AG04449 (cell line): ENCODE measurements at regions not wholly inside any gene's neighbourhood (a gene's known extent, or its start where the extent isn't known, plus 50 kb on each side); places are given as distances from the start of the nearest gene placed in this dataset.

Experiments used
- CTCF ChIA-PET: fragments of 350-600 bp; formaldehyde crosslinking; extraction: SDS; loops from one replicate; lab custom pipeline; 2021; ENCODE audit warnings: antibody characterized with exemption; lab: Yijun Ruan, JAX
- POLR2A ChIA-PET: fragments of 400-600, 350-600 bp; formaldehyde crosslinking; extraction: SDS; loops from one replicate; lab custom pipeline; 2020; ENCODE audit warnings: antibody characterized with exemption, inconsistent platforms; lab: Yijun Ruan, JAX
- DNase-seq: peaks from one replicate; pipeline ENCODE4 v3.0.0-alpha.2; 2010; ENCODE audit warnings: low read depth, low spot score
- H3K4me3 ChIP-seq: 2 replicates; pipeline ENCODE4 v1.5.1; 2011; ENCODE audit warnings: low read depth, mild to moderate bottlenecking, control low read depth, low read length
- TF ChIP-seq, protein P1 (sequence below): IDR thresholded peaks from one replicate; pipeline ENCODE4 v1.5.1; 2011; ENCODE audit warnings: mild to moderate bottlenecking, moderate library complexity, low read length, control low read depth, inconsistent platforms; ENCODE audit not compliant: insufficient read depth; ENCODE audit errors: missing control alignments

DNA sequence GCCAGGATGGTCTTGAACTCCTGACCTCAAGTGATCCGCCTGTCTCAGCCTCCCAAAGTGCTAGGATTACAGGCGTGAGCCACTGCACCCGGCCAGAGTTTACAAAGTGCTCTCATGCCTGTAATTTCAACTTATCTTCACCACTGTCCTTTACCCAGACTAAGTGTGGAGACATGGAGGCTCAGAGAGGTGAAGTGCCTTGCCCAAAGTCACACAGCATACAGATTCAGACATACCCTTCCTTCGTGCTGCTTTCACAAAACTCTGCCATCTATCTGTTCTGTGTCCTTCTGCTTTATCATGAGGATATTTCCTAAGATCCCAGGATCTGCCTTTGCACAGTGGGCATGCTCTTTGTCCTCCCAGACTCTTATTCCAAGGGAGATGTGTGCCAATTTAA lies 143.6 kb upstream of the SYT13 start:
- ChIA-PET POLR2A (no interaction called here), CTCF (no interaction called here)
- H3K4me3 ChIP-seq, result no peak overlapping the region
- no peak for DNase-seq
- TF ChIP-seq, protein P1, sequence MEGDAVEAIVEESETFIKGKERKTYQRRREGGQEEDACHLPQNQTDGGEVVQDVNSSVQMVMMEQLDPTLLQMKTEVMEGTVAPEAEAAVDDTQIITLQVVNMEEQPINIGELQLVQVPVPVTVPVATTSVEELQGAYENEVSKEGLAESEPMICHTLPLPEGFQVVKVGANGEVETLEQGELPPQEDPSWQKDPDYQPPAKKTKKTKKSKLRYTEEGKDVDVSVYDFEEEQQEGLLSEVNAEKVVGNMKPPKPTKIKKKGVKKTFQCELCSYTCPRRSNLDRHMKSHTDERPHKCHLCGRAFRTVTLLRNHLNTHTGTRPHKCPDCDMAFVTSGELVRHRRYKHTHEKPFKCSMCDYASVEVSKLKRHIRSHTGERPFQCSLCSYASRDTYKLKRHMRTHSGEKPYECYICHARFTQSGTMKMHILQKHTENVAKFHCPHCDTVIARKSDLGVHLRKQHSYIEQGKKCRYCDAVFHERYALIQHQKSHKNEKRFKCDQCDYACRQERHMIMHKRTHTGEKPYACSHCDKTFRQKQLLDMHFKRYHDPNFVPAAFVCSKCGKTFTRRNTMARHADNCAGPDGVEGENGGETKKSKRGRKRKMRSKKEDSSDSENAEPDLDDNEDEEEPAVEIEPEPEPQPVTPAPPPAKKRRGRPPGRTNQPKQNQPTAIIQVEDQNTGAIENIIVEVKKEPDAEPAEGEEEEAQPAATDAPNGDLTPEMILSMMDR, result no peak

DNA sequence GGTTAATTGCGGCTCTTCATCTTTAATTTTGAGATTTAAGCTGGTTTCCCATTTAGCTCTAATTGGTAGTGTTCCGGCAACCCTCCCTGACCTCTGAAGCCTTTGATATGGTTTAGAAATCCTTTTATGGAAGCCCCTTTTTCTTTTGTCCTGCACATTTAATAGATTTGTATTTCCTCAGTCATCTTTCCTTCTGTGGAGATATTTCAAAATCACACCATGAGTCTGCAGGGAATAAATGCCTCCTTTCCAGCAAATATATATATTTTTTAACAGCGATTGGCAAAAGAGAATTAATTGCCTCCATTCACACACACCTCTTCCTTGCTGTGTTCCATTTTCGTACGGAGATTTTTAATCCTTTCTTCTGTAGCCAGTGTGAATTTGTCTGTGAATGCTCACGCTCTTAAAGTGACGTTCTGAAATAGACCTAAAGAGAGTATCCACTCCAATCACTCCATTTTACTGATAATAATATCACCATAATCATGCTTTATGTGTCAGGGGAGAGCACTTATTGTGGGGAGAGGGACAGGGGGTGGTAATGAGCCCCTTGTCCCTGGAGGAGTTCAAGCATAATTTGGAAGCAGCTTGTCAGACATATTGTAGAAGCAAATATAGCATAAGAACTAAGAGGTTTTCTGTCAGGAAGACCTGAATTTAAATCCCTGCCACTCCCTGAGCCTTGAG lies 142.5 kb upstream of the SYT13 start:
- ChIA-PET CTCF (interaction anchor here (1.1 kb wide), 1 partner anchor 343 kb away, joined by 3 read pairs; no protein-coding TSS in a partner anchor), POLR2A (no interaction called here)
- TF ChIP-seq, protein P1, result no peak
- DNase-seq, result no peak
- H3K4me3 ChIP-seq, result no peak overlapping the region

DNA sequence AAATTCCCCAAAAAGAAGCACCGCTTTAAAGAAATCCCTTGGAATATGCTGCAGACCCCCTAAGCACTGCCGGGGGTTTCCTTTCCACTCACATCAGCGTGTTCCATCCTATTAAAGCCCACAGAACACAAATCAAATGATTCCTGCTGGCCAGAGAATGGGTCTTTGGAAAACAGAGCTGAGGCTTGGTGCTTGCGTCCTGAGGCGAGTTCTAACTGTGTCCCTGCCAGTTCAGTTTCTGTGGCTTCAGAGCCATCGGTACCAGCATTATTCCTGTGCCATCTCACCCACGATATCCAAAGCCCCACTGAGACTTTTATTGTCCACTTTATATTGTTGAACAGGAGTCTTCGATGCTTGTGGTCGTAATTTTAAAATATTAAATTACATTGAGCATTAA lies 142.0 kb upstream of the SYT13 start:
- ChIA-PET POLR2A (no interaction called here), CTCF (no interaction called here)
- no peak for DNase-seq
- TF ChIP-seq, protein P1, result no peak
- H3K4me3 ChIP-seq, result no peak overlapping the region

DNA sequence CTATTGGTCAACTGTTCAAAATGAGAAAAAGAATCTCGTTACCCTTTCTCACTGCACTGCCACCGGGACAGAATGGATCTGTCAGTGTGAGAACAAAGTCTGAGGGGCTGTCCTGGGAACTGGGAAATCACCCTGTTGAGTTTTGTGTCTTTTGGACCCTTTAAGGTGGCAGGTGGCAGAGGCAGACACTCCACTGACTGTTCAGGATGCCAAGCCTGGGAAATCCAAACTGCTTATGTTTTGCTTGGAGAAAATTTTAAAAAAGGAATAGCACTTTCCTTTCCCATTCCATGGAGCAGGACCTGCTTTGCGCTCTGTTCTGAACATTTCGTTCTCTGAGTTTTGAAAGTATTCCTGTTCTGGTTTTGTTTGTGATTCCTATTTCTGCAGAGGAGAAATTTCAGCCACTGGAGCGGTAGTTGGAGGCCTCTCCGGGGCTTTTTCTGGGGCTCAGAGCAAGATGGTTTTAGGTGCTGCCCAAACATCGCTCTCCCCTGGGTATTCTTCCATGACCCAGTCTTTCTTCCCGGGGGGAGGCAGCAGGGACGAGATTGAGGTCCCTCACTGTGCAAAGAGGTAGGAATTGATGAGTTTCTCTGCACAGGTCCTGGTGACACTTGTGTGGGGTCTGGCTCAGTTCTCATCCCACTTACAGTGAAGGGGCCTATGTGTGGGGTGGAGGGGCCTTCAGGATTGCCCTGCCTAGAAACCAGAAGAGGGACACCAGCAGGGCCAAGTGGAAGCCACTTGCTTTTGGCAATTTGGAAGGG lies 138.5 kb upstream of the SYT13 start:
- TF ChIP-seq, protein P1, result no peak
- no peak for DNase-seq
- ChIA-PET POLR2A (no interaction called here), CTCF (no interaction called here)
- no peak overlapping the region for H3K4me3 ChIP-seq

DNA sequence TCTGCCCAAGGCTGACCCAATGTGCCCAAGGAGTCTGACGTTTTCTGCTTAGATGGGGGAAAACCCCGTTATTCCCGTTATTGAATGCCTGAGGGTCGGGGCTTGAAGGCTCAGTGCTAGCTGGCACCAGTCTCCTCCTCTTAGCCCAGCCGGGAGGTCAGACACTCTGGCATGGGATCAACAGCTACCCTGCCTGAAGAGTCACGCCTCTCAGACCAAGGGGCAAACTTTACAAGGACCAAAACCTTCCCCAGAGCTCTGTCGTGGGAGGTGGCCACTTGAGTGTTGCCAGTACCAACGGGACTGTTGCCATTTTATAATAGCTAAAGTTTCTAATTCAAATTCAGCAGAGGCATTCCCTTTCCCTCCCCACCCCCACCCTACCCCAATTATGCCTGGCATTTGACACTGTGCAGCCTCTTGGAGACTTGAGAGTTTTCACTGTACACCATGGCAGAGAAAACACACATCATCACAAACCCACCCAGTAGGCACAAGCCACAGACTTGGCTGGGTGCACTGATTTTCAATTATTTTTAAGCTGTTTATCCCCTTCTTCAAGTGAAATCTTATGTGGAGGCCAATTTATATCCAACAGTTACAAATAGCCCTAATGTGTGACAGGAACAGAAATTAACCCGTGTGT lies 137.5 kb upstream of the SYT13 start:
- H3K4me3 ChIP-seq, result no peak overlapping the region
- ChIA-PET CTCF (interaction anchor here (1.8 kb wide), 1 partner anchor 231 kb away, joined by 5 read pairs; no protein-coding TSS in a partner anchor), POLR2A (no interaction called here)
- DNase-seq, result no peak
- TF ChIP-seq, protein P1, result no peak

DNA sequence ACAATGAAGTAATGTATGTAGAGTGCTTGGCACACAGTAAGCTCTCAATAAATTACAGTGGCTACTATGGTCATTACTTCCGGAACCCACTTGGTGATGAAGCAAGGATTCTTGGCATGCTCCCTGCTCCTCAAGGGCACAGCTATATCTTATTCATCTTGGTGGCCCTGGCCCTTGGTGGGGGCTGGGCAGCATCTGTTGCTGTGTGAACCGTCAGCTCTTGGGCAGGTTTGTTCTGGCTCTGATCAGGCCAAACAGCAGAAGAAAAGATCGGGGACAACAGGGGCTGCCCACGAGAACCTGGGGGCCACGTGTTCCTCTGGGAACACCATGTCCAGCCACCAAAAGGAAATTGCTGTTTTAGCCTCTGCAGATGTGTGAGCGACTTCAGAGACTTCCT lies 136.9 kb upstream of the SYT13 start:
- H3K4me3 ChIP-seq, result no peak overlapping the region
- TF ChIP-seq, protein P1, result no peak
- CTCF ChIA-PET, result interaction anchor here (0.9 to 1.8 kb wide), 2 partner anchors 232 to 348 kb away, joined by 3 to 5 read pairs; no protein-coding TSS in a partner anchor
- POLR2A ChIA-PET, result no interaction called here
- DNase-seq, result no peak
